ENCODE measurements at regions not wholly inside any gene's neighbourhood (a gene's known extent, or its start where the extent isn't known, plus 50 kb on each side); places are given as distances from the start of the nearest gene placed in this dataset.

DNA sequence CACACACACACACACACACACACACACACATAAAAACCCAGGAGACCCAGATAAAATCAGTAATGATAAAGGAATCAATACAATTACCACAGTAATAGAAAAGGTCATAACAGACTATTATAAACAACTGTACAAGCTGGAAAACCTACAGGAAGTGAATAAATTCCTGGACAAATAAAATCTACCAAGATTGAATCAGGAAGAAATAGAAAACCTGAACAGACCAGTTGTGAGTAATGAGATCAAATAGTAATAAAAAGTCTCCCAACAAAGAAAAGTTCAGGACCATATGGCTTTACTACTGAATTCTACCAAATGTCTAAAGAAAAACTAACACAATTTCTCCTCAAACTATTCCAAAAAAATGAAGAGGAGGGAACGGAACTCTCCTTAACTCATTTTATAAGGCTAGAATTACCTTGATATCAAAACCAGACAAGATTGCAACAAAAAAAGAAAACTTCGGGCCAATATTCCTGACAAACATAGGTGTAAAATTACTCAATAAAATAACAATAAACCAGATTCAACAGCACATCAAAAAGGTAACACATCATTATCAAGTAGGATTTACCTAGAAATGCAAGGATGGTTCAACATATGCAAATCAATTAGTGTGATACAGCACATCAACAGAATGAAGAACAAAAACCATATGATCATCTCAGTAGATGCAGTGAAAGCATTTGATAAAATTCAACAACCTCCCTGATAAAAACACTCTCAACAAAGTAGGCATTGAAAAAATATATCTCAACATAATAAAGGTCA is 325.2 kb upstream of the POU5F2 start:
- H2BK120ac ChIP-seq (ENCODE audit: low read depth, low read length, poor library complexity, severe bottlenecking): no peak overlapping the region
- no CpG with 5 or more reads among the region's 2 CpGs for WGBS (ENCODE audit: extremely low coverage, insufficient read length, low lambda C conversion rate)
- no peak overlapping the region for H3K9ac ChIP-seq (ENCODE audit: extremely low read depth, insufficient read length, low read length)
- H3K4ac ChIP-seq (ENCODE audit: low read depth, low read length): no peak overlapping the region
- no peaks in the 10 kb centered on the region for H3K27me3 Mint-ChIP-seq (ENCODE audit: low read depth)
- H4K5ac ChIP-seq (ENCODE audit: insufficient read length, low read depth, low read length): no peak overlapping the region
- no peak for DNase-seq
- H3K36me3 Mint-ChIP-seq (ENCODE audit: insufficient read depth in 1 of 3, low read depth in 3 of 3): peaks cover 12 to 47% (median 13%) of the 10 kb centered on the region in 3 experiments
- H3K27me3 ChIP-seq (ENCODE audit: insufficient read depth, low read length): no peaks in the 10 kb centered on the region
- no peaks in the 10 kb centered on the region for H3K9me3 ChIP-seq (ENCODE audit: control insufficient read depth, low read depth, low read length)
- H3K56ac ChIP-seq (ENCODE audit: insufficient read length, low read depth, low read length): no peak overlapping the region
- no peak overlapping the region for H2BK15ac ChIP-seq (ENCODE audit: low read depth, low read length)
- no peak overlapping the region for H2BK20ac ChIP-seq (ENCODE audit: low read depth, low read length, poor library complexity, severe bottlenecking)
- no peaks in the 10 kb centered on the region for H3K4me1 ChIP-seq (ENCODE audit: insufficient read depth, low read length)
- no peak overlapping the region for H3K27ac ChIP-seq (ENCODE audit: insufficient read length, low read depth, low read length)
- H3K18ac ChIP-seq (ENCODE audit: insufficient read length, low read depth, low read length): no peak overlapping the region
- no peak overlapping the region for H4K91ac ChIP-seq (ENCODE audit: insufficient read length, low read depth, low read length)
- H3K4me2 ChIP-seq (ENCODE audit: insufficient read depth, insufficient read length, low read length): no peak overlapping the region
- TF ChIP-seq, protein P1, sequence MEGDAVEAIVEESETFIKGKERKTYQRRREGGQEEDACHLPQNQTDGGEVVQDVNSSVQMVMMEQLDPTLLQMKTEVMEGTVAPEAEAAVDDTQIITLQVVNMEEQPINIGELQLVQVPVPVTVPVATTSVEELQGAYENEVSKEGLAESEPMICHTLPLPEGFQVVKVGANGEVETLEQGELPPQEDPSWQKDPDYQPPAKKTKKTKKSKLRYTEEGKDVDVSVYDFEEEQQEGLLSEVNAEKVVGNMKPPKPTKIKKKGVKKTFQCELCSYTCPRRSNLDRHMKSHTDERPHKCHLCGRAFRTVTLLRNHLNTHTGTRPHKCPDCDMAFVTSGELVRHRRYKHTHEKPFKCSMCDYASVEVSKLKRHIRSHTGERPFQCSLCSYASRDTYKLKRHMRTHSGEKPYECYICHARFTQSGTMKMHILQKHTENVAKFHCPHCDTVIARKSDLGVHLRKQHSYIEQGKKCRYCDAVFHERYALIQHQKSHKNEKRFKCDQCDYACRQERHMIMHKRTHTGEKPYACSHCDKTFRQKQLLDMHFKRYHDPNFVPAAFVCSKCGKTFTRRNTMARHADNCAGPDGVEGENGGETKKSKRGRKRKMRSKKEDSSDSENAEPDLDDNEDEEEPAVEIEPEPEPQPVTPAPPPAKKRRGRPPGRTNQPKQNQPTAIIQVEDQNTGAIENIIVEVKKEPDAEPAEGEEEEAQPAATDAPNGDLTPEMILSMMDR (conservative IDR thresholded peaks at IDR 0.05): no peak
- no peak overlapping the region for H3K23ac ChIP-seq (ENCODE audit: insufficient read length, low read depth, low read length)
- peaks cover 19 to 24% of the 10 kb centered on the region in 2 experiments for H3K9me3 Mint-ChIP-seq
- no peaks in the 10 kb centered on the region for H3K23me2 ChIP-seq (ENCODE audit: insufficient read length, low read depth, low read length, poor library complexity, severe bottlenecking)
- no peak overlapping the region for H3K27ac Mint-ChIP-seq
- no peaks in the 10 kb centered on the region; the same call in 1 of the 2 replicates for H3K79me2 ChIP-seq (ENCODE audit: insufficient read depth, low read length)
- no peak overlapping the region for H2AK5ac ChIP-seq (ENCODE audit: insufficient read length, low read length)
- no peak overlapping the region for H3T11ph ChIP-seq (ENCODE audit: low read length)
- no peak overlapping the region for H3K14ac ChIP-seq (ENCODE audit: insufficient read depth, low read length)
- no peak overlapping the region for H2BK5ac ChIP-seq (ENCODE audit: insufficient read length, low read length)
- H4K20me1 ChIP-seq (ENCODE audit: control insufficient read depth, insufficient read depth, insufficient read length): no peaks in the 10 kb centered on the region
- no peak overlapping the region for H2AFZ ChIP-seq (ENCODE audit: low read length)
- H3K4me1 Mint-ChIP-seq: peaks cover 8 to 10% of the 10 kb centered on the region in 2 experiments; a peak in 3 of 4 replicates
- no peak overlapping the region for H4K8ac ChIP-seq (replicated peaks; ENCODE audit: insufficient read length, low read depth, low read length)
- H3K79me1 ChIP-seq (ENCODE audit: insufficient read depth, low read depth, low read length, poor library complexity, severe bottlenecking): no peaks in the 10 kb centered on the region
- H2BK12ac ChIP-seq (ENCODE audit: insufficient read length, low read depth, low read length): no peak overlapping the region
- no peak overlapping the region for H3K4me3 Mint-ChIP-seq

Data from H9 (cell line).